WTC11 (cell line): ENCODE measurements at regions not wholly inside any gene's neighbourhood (a gene's known extent, or its start where the extent isn't known, plus 50 kb on each side); places are given as distances from the start of the nearest gene placed in this dataset.

Experiments used
- ATAC-seq: fragments of 200-7000 bp; cut with Tn5 transposase; 2 replicates; pipeline ENCODE4 v1.10.0; 2021; ENCODE audit warnings: mild to moderate bottlenecking, moderate library complexity
- CTCF ChIA-PET: fragments of 300-600 bp; sonication (Branson Sonifier 250); formaldehyde crosslinking; loops from one replicate; lab custom pipeline; 2021; ENCODE audit warnings: antibody characterized with exemption; lab: Charles Lee
- POLR2A ChIA-PET: fragments of 350-600 bp; sonication (Branson Sonifier 250); formaldehyde crosslinking; loops from one replicate; lab custom pipeline; 2021; ENCODE audit warnings: antibody characterized with exemption; lab: Charles Lee
- DNase-seq: peaks from one replicate; pipeline ENCODE4 v3.0.0; 2021; ENCODE audit warnings: low spot score
- H3K27ac Mint-ChIP-seq: 2 replicates; pipeline ENCODE4 v1.8.0; 2021; ENCODE audit warnings: mixed read lengths
- H3K27me3 Mint-ChIP-seq: 2 replicates; pipeline ENCODE4 v1.8.0; 2021; ENCODE audit warnings: low read depth, mild to moderate bottlenecking, moderate library complexity, mixed read lengths
- H3K36me3 Mint-ChIP-seq: 2 replicates; pipeline ENCODE4 v1.8.0; 2021; ENCODE audit warnings: mixed read lengths
- H3K4me1 Mint-ChIP-seq: 2 replicates; pipeline ENCODE4 v1.8.0; 2022; ENCODE audit warnings: mixed read lengths
- H3K4me3 Mint-ChIP-seq: 2 replicates; pipeline ENCODE4 v1.8.0; 2021; ENCODE audit warnings: mild to moderate bottlenecking, moderate library complexity, mixed read lengths
- H3K9me3 Mint-ChIP-seq: 2 replicates; pipeline ENCODE4 v1.8.0; 2021; ENCODE audit warnings: mixed read lengths
- CREB1 ChIP-seq: sonication (generic); formaldehyde crosslinking; IDR thresholded peaks from 2 replicates; pipeline ENCODE4 v1.8.0; 2023; ENCODE audit warnings: mild to moderate bottlenecking, missing genetic modification reagents
- FOXK1 ChIP-seq: sonication (generic); formaldehyde crosslinking; IDR thresholded peaks from 2 replicates; pipeline ENCODE4 v1.8.0; 2022; ENCODE audit warnings: mild to moderate bottlenecking, moderate library complexity, missing genetic modification reagents
- HMGA2 ChIP-seq: fragments of 250-450 bp; sonication (Bioruptor Pico); IDR thresholded peaks from 2 replicates; pipeline ENCODE4 v1.4.0; 2021; ENCODE audit warnings: mild to moderate bottlenecking, moderate library complexity
- MXD4 ChIP-seq: fragments of 250-450 bp; sonication (Bioruptor Pico); IDR thresholded peaks from 2 replicates; pipeline ENCODE4 v1.8.0; 2021; ENCODE audit warnings: mild to moderate bottlenecking, moderate library complexity, borderline replicate concordance
- MYBL2 ChIP-seq: sonication (generic); formaldehyde crosslinking; IDR thresholded peaks from 2 replicates; pipeline ENCODE4 v1.8.1; 2023; ENCODE audit warnings: mild to moderate bottlenecking, moderate library complexity, missing genetic modification reagents
- NFATC4 ChIP-seq: fragments of 250-450 bp; sonication (Bioruptor Pico); IDR thresholded peaks from 2 replicates; pipeline ENCODE4 v1.9.0; 2021; ENCODE audit warnings: mild to moderate bottlenecking
- NFE2L1 ChIP-seq: sonication (generic); formaldehyde crosslinking; IDR thresholded peaks from 2 replicates; pipeline ENCODE4 v1.8.1; 2023; ENCODE audit warnings: missing genetic modification reagents
- NFYB ChIP-seq: sonication (generic); formaldehyde crosslinking; conservative IDR thresholded peaks from 2 replicates; pipeline ENCODE4 v1.8.0; 2022; ENCODE audit warnings: low read depth, missing genetic modification reagents
- RELA ChIP-seq: sonication (generic); formaldehyde crosslinking; IDR thresholded peaks from 2 replicates; pipeline ENCODE4 v1.8.1; 2022; ENCODE audit warnings: missing genetic modification reagents, mild to moderate bottlenecking, borderline replicate concordance
- SMAD4 ChIP-seq: sonication (generic); formaldehyde crosslinking; IDR thresholded peaks from 2 replicates; pipeline ENCODE4 v1.8.0; 2022; ENCODE audit warnings: mild to moderate bottlenecking, missing genetic modification reagents
- SOX15 ChIP-seq: fragments of 250-450 bp; sonication (Bioruptor Pico); IDR thresholded peaks from 2 replicates; pipeline ENCODE4 v1.9.0; 2021; ENCODE audit warnings: mild to moderate bottlenecking
- TCF7 ChIP-seq: sonication (generic); formaldehyde crosslinking; IDR thresholded peaks from 2 replicates; pipeline ENCODE4 v1.8.0; 2022; ENCODE audit warnings: mild to moderate bottlenecking, low read depth, missing genetic modification reagents, moderate library complexity
- TEAD1 ChIP-seq: sonication (generic); formaldehyde crosslinking; IDR thresholded peaks from 2 replicates; pipeline ENCODE4 v1.8.0; 2022; ENCODE audit warnings: mild to moderate bottlenecking, missing genetic modification reagents
- ZNF121 ChIP-seq: sonication (generic); formaldehyde crosslinking; IDR thresholded peaks from 2 replicates; pipeline ENCODE4 v1.8.0; 2023; ENCODE audit warnings: missing genetic modification reagents
- ZNF138 ChIP-seq: sonication (generic); formaldehyde crosslinking; conservative IDR thresholded peaks from 2 replicates; pipeline ENCODE4 v1.8.1; 2022; ENCODE audit warnings: mild to moderate bottlenecking, moderate library complexity, missing genetic modification reagents
- ZNF219 ChIP-seq: sonication (generic); formaldehyde crosslinking; IDR thresholded peaks from 2 replicates; pipeline ENCODE4 v1.8.0; 2023; ENCODE audit warnings: missing genetic modification reagents, mild to moderate bottlenecking, borderline replicate concordance
- TF ChIP-seq, protein P1 (sequence below): fragments of 250-450 bp; sonication (Bioruptor Pico); conservative IDR thresholded peaks from 2 replicates; pipeline ENCODE4 v1.9.0; 2021; ENCODE audit warnings: mild to moderate bottlenecking
- TF ChIP-seq, protein P2 (sequence below): sonication (generic); formaldehyde crosslinking; IDR thresholded peaks from 2 replicates; pipeline ENCODE4 v1.8.1; 2022; ENCODE audit warnings: missing genetic modification reagents, borderline replicate concordance
- TF ChIP-seq, protein P3 (sequence below): sonication (generic); formaldehyde crosslinking; IDR thresholded peaks from 2 replicates; pipeline ENCODE4 v1.8.1; 2023; ENCODE audit warnings: mild to moderate bottlenecking, missing genetic modification reagents
- TF ChIP-seq, protein P4 (sequence below): sonication (generic); formaldehyde crosslinking; IDR thresholded peaks from 2 replicates; pipeline ENCODE4 v1.8.0; 2022; ENCODE audit warnings: mild to moderate bottlenecking, missing genetic modification reagents
- TF ChIP-seq, protein P5 (sequence below): sonication (generic); formaldehyde crosslinking; IDR thresholded peaks from 2 replicates; pipeline ENCODE4 v1.8.0; 2023; ENCODE audit warnings: missing genetic modification reagents, mild to moderate bottlenecking, borderline replicate concordance
- TF ChIP-seq, protein P6 (sequence below): sonication (generic); formaldehyde crosslinking; IDR thresholded peaks from 2 replicates; pipeline ENCODE4 v1.8.0; 2023; ENCODE audit warnings: missing genetic modification reagents

DNA sequence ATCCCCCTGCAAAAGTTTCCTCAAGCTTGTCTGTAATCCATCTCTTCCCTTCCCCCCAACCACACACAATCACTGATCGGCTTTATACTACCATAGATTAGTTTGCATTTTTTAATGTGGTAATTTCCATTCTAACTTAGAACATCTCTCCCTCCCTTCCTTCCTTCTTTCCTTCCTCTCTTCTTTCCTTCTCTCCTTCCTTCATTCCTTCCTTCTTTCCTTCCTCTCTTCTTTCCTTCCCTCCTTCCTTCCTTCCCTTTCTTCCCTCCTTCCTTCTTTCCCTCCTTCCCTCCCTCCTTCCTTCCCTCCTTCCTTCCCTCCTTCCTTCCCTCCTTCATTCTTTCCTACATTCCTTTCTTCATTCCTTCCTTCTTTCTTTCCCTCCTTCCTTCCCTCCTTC, 166.2 kb upstream of the MSX2 start:
- Mint-ChIP-seq H3K4me1 (no peaks in the 10 kb centered on the region), H3K9me3 (peaks cover 9% of the 10 kb centered on the region), H3K27ac (no peak overlapping the region), H3K4me3 (no peak overlapping the region), H3K27me3 (peaks cover 4% of the 10 kb centered on the region), H3K36me3 (peaks cover 3% of the 10 kb centered on the region; the same call in 1 of the 2 replicates)
- DNase-seq (no peak), ATAC-seq (no peak)
- TF ChIP-seq, protein P1, sequence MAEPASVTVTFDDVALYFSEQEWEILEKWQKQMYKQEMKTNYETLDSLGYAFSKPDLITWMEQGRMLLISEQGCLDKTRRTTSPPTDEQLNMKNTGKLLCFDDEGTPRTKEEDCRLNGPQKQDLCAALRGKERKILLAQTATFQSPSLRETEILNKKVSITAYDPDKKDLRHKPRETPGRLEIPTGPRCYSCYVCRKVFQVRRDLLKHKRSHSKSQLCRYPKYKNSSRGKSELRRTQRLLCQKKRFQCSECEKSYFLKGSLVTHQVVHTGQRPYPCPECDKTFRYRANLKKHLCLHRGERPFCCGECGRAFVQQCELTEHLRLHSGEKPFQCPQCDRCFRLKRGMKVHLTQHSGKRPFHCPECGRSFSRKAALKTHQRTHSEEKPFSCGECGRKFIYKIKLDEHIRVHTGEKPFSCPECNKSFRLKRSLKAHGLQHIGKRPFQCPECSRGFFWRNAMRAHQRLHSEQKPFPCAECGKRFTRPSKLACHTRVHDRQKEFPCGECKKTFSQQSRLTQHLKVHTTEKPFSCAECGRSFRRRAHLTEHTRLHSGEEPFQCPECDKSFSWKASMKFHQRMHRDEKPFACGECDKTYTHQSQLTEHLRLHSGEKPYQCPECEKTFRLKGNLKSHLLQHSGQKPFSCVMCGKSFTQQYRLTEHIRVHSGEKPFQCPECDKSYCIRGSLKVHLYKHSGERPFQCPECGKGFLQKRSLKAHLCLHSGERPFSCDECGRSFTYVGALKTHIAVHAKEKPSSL (CRISPR knock-in tag): no peak
- TF ChIP-seq, protein P2, sequence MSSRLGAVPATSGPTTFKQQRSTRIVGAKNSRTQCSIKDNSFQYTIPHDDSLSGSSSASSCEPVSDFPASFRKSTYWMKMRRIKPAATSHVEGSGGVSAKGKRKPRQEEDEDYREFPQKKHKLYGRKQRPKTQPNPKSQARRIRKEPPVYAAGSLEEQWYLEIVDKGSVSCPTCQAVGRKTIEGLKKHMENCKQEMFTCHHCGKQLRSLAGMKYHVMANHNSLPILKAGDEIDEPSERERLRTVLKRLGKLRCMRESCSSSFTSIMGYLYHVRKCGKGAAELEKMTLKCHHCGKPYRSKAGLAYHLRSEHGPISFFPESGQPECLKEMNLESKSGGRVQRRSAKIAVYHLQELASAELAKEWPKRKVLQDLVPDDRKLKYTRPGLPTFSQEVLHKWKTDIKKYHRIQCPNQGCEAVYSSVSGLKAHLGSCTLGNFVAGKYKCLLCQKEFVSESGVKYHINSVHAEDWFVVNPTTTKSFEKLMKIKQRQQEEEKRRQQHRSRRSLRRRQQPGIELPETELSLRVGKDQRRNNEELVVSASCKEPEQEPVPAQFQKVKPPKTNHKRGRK: 0 out of 2 replicates have a peak, but pooled peaks have one; percentile 24
- POLR2A ChIA-PET: no interaction called here
- CTCF ChIA-PET: no interaction called here

DNA sequence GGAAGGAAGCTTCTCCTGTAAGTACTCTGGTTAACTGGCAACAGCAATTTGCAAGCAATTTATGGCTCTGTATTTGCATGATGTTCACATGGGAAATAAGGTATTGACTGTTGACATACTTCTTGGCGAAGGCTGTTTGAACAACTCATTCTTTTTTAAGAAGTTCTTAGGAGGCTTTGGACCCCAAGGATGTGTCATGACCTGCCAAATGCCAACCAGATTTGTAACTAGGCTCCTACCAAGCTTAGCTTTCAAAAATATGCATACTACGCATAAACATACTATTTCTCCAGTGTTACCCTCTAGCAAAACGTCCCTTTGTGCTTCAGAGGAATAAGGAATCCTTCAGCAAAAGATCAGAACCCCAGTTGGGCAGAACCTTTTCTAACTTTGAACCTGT, 165.2 kb upstream of the MSX2 start:
- CTCF ChIA-PET: no interaction called here
- Mint-ChIP-seq H3K4me1 (0 out of 2 replicates have a peak, but pooled peaks cover 2% of the 10 kb centered on the region), H3K27ac (no peak overlapping the region), H3K4me3 (no peak overlapping the region), H3K27me3 (peaks cover 4% of the 10 kb centered on the region), H3K9me3 (peaks cover 9% of the 10 kb centered on the region), H3K36me3 (peaks cover 3% of the 10 kb centered on the region; the same call in 1 of the 2 replicates)
- TF ChIP-seq, protein P3, sequence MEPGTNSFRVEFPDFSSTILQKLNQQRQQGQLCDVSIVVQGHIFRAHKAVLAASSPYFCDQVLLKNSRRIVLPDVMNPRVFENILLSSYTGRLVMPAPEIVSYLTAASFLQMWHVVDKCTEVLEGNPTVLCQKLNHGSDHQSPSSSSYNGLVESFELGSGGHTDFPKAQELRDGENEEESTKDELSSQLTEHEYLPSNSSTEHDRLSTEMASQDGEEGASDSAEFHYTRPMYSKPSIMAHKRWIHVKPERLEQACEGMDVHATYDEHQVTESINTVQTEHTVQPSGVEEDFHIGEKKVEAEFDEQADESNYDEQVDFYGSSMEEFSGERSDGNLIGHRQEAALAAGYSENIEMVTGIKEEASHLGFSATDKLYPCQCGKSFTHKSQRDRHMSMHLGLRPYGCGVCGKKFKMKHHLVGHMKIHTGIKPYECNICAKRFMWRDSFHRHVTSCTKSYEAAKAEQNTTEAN (CRISPR knock-in tag): no peak
- TF ChIP-seq ZNF138: no peak
- POLR2A ChIA-PET: no interaction called here
- ATAC-seq (no peak), DNase-seq (no peak)

DNA sequence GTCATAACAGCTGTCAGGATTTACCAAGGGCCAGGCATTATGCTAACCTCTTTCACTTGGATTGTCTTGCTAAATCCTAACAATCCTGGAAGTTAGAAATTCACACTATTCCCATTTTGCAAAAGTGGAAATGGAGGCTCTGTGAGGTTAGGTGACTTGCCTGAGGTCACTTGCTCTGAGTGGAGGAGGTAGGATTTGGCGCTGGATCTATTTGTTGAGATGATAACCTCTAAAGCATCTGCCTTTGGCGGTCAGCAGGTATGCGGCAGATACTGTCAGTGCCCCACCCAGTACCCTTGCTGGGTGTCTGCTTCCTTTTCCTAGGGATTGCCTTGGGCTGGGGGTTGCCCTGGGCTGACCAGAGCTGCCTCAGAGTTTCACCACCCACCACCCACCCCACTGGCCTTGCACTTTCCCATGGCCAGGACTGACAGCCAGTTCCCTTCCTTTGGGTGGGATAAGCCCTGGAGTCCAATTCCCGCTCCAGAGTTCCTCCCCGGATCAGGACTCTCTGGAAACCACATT, 164.8 kb upstream of the MSX2 start:
- Mint-ChIP-seq H3K9me3 (peaks cover 9% of the 10 kb centered on the region), H3K27ac (no peak overlapping the region), H3K36me3 (peaks cover 3% of the 10 kb centered on the region; the same call in 1 of the 2 replicates), H3K27me3 (peaks cover 4% of the 10 kb centered on the region), H3K4me1 (0 out of 2 replicates have a peak, but pooled peaks cover 2% of the 10 kb centered on the region), H3K4me3 (no peak overlapping the region)
- ChIA-PET CTCF (interaction anchor here (1.6 kb wide), 1 partner anchor 12 kb away, joined by 4 read pairs; no protein-coding TSS in a partner anchor), POLR2A (no interaction called here)
- TF ChIP-seq HMGA2 (CRISPR knock-in tag) (no peak), NFATC4 (CRISPR knock-in tag) (no peak), NFYB (no peak), TEAD1 (no peak), NFE2L1 (CRISPR knock-in tag) (no peak), RELA (CRISPR knock-in tag) (no peak), CREB1 (CRISPR knock-in tag) (no peak), MXD4 (no peak), SOX15 (CRISPR knock-in tag) (no peak), ZNF121 (CRISPR knock-in tag) (no peak), ZNF219 (CRISPR knock-in tag) (no peak), FOXK1 (CRISPR knock-in tag) (no peak), MYBL2 (CRISPR knock-in tag) (no peak), SMAD4 (CRISPR knock-in tag) (no peak), TCF7 (no peak)
- TF ChIP-seq, protein P4, sequence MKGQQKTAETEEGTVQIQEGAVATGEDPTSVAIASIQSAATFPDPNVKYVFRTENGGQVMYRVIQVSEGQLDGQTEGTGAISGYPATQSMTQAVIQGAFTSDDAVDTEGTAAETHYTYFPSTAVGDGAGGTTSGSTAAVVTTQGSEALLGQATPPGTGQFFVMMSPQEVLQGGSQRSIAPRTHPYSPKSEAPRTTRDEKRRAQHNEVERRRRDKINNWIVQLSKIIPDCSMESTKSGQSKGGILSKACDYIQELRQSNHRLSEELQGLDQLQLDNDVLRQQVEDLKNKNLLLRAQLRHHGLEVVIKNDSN (CRISPR knock-in tag): no peak
- TF ChIP-seq, protein P5, sequence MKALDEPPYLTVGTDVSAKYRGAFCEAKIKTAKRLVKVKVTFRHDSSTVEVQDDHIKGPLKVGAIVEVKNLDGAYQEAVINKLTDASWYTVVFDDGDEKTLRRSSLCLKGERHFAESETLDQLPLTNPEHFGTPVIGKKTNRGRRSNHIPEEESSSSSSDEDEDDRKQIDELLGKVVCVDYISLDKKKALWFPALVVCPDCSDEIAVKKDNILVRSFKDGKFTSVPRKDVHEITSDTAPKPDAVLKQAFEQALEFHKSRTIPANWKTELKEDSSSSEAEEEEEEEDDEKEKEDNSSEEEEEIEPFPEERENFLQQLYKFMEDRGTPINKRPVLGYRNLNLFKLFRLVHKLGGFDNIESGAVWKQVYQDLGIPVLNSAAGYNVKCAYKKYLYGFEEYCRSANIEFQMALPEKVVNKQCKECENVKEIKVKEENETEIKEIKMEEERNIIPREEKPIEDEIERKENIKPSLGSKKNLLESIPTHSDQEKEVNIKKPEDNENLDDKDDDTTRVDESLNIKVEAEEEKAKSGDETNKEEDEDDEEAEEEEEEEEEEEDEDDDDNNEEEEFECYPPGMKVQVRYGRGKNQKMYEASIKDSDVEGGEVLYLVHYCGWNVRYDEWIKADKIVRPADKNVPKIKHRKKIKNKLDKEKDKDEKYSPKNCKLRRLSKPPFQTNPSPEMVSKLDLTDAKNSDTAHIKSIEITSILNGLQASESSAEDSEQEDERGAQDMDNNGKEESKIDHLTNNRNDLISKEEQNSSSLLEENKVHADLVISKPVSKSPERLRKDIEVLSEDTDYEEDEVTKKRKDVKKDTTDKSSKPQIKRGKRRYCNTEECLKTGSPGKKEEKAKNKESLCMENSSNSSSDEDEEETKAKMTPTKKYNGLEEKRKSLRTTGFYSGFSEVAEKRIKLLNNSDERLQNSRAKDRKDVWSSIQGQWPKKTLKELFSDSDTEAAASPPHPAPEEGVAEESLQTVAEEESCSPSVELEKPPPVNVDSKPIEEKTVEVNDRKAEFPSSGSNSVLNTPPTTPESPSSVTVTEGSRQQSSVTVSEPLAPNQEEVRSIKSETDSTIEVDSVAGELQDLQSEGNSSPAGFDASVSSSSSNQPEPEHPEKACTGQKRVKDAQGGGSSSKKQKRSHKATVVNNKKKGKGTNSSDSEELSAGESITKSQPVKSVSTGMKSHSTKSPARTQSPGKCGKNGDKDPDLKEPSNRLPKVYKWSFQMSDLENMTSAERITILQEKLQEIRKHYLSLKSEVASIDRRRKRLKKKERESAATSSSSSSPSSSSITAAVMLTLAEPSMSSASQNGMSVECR: no peak
- TF ChIP-seq, protein P6, sequence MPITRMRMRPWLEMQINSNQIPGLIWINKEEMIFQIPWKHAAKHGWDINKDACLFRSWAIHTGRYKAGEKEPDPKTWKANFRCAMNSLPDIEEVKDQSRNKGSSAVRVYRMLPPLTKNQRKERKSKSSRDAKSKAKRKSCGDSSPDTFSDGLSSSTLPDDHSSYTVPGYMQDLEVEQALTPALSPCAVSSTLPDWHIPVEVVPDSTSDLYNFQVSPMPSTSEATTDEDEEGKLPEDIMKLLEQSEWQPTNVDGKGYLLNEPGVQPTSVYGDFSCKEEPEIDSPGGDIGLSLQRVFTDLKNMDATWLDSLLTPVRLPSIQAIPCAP (CRISPR knock-in tag): no peak
- no peak for ATAC-seq
- DNase-seq: no peak
